GM03348 (cell line): ENCODE measurements at regions not wholly inside any gene's neighbourhood (a gene's known extent, or its start where the extent isn't known, plus 50 kb on each side); places are given as distances from the start of the nearest gene placed in this dataset.

Experiments
- DNase-seq: peaks from one replicate; pipeline ENCODE4 v3.0.0; 2012; ENCODE audit warnings: low spot score

DNA sequence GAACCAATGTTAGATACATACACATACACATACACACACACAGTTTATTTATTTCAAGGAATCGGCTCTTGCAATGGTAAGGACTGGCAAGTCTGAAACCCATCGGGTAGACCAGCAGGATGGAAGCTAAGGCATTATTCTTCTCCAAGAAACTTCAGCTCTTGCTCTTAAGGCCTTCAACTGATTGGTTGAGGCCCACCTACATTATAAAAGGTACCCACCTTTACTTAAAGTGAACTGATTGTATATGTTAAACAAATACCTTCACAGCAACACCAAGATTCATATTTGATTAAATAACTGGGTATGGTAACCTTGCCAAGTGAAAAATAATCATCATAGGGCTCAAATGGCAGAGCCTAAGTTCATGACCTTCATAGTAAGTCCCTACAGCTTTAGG lies 695.5 kb downstream of the BCL11B start:
- DNase-seq = no peak

DNA sequence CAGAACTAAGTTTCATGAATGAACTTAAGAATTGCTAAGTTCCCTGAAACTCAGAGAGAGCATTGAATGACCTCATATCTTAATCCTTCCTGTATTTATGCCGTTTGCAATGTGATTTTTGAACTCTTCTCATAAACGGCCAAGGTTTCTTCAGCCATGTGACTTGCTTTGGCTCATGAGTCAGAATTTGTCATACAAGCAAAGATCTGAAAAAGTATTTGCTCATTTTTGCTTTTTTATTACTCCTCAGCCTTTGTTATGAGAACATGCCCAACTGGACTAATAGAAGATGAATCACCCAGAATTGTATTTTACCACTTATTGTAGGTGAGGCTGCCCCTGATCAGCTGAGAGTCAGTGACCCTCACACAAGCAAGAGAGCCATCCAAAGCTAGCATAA lies 693.8 kb downstream of the BCL11B start:
- DNase-seq = no peak

DNA sequence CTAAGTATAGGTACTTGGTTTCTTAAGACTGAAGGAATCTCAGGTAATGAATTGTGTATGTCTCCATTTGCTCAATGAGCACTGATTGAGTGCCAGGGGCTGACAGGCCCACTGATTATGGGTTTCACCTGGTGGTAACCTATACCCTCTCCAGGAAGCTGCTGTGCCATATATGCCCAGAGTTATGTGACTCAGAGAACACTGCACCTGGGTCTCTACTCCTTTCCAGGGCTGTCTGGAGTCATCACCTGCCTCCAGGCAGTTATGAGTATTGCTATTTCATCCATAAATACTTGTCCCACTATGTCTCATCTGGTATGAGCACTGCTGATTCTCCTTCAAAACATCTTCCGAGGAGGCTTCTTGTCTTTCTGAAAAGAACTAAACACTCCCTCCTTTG lies 692.9 kb downstream of the BCL11B start:
- no peak for DNase-seq

DNA sequence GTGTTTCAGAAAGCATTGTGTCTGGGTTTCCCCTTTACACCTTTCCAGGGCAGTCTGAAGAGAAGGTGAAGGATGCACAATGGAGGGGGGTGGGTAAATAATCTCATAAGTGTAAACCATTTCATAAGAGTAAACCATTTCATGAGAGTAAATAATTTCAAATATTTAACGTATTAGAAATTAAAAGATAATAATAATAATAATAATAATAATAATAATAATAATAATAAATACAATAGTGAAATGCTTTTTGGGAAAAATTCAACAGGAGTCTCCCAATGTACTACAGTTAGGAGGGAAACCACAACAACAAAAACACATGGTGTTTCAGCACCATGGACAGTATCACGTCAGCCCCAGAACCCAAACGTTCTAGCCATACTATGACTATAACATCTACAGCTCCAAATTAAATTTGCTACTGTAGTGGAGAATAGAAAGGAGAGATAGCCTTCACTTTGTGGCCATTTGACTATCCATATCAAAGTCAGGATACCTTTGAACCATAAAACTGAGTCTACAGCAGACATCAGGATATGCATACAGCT lies 691.8 kb downstream of the BCL11B start:
- DNase-seq = no peak

DNA sequence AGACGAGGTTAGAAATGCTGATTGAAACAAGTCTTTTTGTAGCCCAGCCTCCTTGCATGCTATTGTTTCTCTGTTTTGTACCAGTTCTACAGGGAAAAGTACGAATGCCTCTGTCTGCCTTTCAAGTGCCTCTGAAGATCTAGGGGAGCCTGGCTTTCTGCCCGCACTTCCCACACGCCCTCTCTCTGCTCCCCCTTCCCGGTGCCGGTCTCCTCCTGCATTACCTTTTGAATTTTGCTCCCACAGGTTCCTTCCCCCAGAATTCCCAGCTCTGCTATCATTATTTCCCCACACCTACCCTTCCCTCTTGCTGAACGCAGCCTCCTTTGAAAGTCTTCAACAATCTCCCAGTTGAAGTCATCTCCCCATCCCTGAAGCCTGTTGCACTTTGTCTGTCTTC lies 689.7 kb downstream of the BCL11B start:
- no peak for DNase-seq

DNA sequence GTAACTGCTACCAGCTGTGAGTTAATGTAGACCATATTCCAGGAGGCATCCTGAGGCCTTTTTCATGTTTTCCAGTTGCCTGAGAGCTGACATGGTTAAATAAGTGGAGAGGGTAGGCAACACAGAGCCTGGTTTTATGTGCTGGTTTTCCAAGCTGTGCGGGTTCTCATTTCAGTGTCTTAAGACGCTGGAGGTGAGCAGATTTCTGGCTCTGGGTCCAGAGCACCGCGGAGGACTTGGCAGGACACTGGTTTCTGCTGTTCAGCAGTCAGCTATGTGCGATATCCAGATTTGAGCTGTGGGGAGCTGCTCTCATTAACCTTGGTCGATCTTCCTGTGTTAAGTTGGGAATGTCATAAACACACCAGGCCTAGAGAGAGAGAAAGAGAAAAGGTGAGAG lies 680.8 kb downstream of the BCL11B start:
- DNase-seq = no peak

DNA sequence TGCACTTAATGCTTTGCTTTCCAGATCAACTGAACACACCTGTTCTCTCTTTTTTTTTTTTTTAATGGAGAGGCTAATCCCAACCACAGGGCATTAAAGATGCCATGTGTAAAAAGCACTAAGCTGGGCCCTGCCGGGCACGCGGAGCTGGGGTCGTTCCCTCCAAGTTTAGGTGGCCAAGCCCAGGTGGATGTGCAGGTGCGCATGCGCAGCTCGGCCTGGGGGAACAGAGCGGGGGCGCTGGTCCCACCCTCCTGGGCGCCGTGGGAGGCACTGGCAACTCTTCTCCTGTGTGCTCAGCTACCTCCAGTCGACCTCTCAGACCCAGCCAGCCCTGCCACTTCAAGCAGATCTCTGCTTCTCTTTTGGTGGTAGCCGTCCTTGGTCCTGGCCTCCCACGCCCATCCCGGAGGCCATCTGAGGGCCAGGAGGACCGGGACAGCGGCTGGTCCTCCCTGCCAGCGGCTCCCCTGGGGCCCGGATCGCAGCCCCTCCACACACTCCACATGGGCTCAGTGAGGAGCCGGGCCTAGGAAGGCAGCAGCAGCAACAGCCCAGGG lies 679.3 kb downstream of the BCL11B start:
- no peak for DNase-seq

DNA sequence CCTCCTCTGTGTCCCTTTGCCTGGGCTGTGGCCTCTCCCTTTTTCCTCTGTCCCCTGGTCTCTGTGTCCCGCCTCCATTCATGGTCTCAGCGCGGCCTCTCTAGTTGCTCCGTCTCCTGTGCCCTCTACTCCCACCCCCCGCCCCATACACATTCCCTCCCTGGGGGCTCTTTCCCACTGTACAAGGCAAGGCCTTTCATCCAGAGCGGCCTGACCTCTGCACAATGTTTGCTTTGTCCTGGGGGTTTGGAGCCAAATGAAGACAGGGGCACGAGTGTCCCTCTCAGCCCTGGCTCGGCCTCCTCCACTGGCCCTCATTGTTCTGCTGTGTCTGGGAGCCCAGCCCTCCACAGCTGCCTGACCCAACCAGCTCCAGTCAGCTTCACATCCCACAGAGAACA lies 678.6 kb downstream of the BCL11B start:
- no peak for DNase-seq

DNA sequence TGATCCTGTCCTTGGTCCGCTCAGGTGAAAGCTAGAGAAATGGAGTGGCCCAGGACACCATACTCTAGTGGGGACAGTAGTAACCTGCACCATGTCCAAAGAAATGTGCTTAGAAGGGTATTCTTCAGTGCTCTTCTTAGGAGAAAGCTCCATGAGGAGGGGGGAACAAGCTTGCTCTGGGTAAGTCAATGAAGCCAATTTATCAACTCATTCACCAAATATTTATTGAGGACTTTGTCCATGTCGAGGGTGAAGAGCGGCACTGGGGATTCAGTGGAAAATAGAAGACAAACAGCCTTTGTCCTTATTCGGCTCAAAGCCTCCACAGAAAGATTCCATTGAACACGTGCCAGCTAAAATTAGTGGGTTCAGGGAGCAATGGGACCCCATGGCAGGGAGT lies 677.8 kb downstream of the BCL11B start:
- no peak for DNase-seq

DNA sequence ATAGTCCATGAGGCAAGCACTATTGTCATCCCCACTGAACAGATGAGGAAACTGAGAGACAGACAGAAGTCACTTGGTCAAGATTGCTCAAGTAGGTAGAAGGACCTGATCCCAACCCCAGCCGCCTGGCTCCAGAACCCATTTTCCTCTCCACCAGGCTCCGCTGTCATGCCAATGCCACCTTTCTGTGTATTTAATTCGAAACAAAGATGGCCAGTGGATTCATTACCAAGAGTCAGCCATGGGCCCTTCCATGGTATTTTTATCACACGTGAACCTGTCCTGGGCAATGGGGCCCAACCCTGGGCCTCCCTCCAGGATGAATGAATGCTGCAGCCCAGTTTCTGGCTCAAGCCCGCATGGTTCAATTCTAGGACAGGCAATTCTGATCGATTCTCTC lies 673.4 kb downstream of the BCL11B start:
- DNase-seq = no peak

DNA sequence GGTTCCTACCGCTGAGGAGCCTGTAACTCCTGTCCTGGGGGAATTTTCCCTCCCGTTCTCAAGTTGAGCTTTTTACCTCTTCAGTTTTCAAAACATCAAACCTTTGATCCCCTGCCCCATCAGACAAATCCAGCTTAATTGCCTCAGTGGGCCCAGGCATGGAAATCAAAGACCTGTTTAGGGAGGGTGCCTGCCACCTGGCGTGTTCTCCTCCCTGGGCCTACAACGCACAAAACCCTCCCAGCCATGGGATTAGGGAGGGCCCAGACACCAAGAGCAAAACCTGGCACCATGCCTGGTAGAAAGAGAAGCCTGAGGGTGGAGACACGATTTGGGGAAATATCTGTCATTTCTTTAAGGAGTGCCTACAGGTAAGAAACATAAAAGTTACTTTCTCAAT lies 672.9 kb downstream of the BCL11B start:
- no peak for DNase-seq

DNA sequence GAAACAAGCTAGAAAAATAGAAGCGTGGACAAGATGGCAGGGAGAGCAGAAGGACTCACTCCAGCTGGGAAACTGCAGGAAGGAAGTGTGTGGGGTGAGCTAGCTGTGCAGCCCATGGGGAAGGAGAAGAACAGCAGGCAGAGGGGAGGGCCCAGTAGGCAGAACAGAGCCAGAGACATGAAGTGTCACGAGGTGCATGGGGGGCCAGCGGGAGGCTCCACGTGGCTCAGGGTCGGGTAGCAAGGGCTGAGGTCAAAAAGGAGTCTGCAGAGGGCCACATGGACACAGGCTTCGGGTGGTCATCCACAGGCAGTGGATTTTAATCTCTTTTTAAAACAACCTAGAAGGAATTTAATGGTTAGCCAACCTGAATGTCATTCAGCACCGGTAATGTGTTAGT lies 669.0 kb downstream of the BCL11B start:
- no peak for DNase-seq

DNA sequence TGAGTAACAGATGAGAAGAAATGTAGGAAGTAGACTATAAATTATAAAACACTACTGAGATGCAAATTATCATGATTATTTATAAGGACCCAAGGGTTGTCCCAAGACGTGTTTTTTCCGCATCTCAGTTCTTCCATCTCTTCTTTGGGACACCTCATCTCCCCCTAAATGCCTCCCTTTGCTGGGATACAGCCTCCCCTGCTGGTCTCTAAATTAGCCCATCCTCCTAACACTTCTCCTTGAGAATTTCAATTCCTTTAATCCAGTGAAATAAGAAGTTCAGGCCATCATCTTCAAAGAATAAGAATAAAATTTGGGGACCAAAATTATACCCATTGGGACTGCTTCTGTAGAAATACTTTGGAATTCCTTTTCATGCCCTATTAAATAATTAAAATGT lies 667.0 kb downstream of the BCL11B start:
- no peak for DNase-seq

DNA sequence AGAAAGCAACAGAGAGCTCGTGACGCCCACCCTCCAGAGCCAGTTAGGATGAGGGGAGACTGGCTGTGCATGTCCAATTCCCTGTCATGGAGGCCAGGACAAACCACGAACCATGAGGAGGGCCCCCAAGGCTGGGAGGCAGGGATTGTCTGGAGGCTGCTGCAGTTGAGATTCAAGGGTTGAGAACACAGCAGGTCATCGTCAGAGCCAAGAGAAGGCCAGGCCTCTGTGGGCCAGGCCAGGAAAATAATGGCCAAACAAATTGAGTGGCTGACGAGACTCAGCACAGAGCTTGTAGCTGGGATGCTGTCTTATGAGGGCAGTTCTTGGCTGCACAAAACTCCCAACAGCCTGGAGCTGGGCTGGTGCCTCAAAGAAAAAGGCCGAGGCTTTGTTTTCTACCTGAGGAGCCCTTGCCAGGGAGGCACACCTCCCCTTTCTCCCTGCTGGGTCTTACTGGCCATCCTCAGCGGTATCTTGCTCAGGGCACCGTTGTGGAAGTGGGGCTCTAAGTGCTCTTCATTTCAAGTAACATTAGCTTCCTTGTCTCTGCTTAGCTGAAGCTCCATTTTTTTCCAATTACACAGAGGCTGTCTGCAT lies 665.9 kb downstream of the BCL11B start:
- no peak for DNase-seq

DNA sequence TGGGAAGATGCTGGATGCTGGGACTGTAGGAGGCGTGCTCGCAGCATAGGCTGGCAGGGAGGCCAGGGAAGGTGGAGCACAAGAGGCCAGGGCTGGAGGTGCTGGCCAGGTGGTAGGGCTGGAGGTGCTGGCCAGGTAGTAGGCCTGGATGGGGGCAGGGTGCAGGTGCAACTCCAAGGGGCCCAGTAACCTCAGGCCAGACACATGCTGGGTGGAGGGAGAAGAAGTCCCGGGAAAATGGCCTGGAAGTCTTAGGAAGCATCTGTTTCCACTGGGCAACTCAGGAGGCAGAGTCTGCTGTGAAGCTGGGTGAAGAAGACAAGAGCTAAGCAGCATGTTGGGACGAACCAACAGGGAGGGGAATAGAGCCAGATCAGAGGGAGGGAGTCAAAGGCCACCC lies 665.2 kb downstream of the BCL11B start:
- no peak for DNase-seq

DNA sequence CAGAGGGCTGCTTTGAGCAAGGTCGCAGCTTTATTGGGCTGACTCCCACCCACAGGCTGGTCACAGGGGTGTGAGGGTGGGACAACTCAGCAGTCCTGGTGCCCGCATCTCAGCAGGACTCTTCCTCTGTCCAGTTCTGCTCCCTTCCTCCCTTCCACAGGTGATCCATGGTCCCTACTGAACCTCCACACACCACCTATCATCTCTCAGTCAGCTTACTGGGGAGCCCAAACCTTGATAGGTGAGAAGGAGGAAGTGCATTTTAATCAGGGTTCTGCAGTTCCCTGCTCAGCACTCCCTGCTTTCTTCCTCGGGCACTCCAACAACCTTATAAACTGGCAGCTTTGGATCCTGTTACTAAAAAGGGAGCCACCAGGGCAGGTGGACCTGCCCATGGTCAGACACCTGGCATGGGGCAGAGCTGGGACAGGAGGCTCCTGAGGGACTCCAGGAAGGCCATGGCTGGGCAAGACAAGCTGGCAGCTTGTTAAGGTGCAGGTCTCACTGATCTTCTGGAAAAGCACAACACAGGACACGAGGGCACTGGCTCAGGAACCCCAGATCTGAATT lies 664.6 kb downstream of the BCL11B start:
- no peak for DNase-seq

DNA sequence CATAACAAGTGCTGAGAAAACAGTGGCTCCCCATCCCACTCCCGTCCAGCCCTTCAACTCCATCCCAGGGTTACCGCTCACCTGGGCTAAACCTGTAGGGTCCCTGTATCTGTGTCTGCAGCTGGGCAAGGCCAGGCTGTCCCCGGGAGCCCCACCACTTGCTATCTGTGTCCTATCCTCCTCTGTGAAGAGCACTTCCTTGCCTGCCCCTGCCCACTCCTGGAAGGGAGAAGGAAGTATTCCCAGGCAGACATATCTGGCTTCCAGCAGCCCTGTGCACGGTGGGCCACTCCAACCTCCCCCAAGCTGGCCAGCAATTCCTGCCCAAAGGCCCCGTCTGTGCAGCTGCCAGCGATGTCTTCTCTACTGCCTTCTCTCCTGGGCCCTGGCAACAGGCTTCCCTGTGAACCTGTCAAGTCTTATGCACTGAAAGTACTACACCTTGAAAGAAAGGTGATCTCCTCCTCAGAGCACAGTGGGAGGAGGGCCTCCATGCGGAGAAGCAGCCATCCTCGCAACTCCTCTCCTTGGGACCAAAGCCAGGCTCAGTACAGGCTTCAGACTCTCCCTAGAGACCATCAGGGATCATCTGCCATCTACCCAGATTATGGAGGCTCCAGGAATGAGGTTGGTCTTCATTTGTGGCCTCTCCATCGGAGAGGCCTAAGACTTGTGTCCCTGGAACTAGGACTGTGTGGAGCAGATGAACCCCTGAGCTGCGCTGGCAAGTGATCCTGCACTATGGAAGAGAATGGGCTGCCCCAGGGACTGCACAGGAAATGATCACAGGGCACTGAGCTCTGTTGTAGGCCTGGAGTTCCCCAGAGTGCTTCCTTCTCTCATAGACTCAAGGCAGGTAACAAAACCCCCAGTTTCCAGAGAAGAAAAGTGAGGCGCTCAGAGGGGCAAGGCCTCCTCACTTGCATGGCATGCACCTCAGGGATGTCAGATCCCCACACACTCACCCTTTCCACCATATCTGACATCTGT lies 663.6 kb downstream of the BCL11B start:
- no peak for DNase-seq

DNA sequence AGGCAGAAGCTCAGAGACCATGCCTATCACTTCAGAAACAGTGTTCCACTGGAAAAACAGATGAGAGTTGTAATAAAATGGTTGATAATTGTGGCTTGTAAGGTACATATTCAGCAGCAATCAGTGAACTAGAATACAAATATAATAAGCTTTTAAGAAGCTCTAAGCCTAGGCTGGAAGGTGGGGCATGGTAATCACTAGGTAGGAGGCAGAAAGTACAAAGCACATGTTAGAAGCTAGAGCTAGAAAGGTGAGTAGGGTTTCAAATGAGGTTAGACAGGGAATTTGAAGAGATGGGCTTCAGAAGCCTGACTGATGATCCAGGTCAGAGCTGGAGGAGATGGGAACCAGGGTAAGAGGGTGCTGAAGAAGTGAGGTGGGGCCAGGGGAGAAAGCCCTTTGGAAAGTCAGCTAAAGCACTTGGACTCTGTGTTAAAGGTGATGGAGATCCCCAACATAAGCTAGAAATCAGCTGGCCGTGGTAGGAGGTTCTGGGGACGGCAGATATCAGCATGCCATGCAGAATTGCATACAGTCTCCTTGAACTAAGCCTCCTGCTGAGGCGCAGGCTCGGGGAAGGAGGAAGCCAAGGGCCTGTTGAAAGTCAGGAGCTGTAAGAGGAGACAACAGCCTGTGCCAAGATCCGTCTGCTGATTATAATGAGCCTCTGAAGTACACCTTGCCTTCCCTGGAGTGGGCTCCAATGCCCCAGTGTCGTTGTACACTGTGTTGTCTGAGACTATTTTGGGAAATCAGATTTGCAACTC lies 659.4 kb downstream of the BCL11B start:
- no peak for DNase-seq

DNA sequence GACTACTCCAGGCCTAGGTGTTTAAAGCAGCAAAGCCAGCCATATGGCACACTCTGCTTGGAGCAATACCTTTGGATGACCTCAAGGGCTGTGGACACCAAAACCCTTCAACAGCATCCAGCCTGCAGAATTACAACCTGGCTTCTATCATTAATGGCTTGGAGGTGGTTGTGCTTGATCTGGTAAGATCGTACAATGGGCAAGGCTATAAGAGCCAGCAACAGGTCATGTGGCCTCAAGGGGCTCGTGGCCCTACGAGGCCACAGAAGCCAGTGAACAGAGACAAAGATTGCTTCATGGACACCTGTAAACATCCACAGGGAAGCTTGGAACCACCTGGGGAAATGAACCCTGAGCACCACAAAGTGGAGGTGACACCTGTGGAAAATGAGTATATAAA lies 657.3 kb downstream of the BCL11B start:
- no peak for DNase-seq

DNA sequence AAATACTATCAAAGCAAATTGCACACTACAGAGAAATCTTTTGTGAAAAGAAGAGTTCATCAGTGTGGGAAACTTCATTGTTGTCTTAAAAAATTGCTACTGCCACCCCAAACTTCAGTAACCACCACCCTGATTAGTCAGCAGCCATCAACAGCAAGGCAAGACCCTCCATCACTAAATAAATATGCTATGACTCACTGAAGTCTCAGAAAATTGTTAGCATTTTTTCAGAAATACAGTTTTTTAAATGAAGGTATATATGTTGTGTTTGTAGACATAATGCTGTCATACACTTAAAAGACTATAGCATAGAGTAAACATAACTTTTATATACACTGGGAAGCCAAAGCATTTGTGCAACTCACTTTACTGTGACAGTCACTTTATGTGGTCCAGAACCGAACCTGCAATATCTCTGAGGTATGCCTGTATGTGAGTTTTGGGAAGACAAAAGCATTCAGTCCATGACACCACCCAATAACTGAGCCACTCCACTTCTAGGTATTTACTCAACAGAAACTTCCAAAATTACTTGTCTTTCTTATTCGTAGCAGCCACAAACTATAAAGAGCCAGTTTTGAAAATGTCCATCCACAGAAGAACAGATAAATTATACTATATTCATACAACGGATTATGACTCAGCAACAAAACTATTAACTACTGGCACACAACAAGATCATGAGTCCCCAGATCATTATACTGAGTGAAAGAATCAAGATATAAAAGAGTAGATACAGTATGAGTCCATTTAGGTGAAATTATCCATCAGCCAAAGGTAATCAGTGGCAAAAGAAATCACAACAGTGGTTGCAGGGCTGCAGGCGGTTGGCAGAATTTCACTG lies 649.6 kb downstream of the BCL11B start:
- DNase-seq = no peak
